ENCODE measurements at regions not wholly inside any gene's neighbourhood (a gene's known extent, or its start where the extent isn't known, plus 50 kb on each side); places are given as distances from the start of the nearest gene placed in this dataset.

GRCh38 chr2:154546341-154546740, 152.2 kb upstream of the KCNJ3 start:
- TF ChIP-seq CTCF (IDR thresholded peaks at IDR 0.05; ENCODE audit: low read depth, low read length, poor library complexity, severe bottlenecking) (no peak), EZH2phosphoT487 (IDR thresholded peaks at IDR 0.05; ENCODE audit: borderline replicate concordance, low read length) (no peak)
